ENCODE measurements at regions not wholly inside any gene's neighbourhood (a gene's known extent, or its start where the extent isn't known, plus 50 kb on each side); places are given as distances from the start of the nearest gene placed in this dataset.

DNA sequence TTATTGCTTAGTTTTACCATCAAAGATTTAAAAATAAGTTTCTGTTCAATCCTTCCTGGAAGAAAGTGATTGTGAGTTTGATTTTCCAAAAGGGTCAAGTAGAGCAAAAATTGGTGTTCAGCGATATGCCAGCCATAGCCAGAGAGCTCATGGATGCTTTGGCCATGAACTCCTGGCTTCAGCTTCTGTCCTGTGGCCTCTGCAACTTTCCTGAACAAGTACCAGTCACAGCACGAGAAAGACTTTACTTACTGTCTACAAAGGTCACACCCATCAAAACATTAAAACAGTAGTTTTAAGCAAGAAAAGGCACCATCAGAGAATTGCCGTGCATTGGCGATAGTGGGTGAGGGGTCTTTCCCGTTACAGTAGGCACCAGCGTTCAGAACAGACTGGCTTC is 753.0 kb upstream of the SGCG start:
- DNase-seq, result no peak
- Mint-ChIP-seq H3K4me1 (no peaks in the 10 kb centered on the region), H3K36me3 (ENCODE audit: low read depth) (no peaks in the 10 kb centered on the region), H3K27ac (no peak overlapping the region), H3K4me3 (no peak overlapping the region), H3K27me3 (ENCODE audit: insufficient read depth) (no peaks in the 10 kb centered on the region), H3K9me3 (no peaks in the 10 kb centered on the region)
- Histone ChIP-seq H3K36me3 (ENCODE audit: control insufficient read depth, insufficient read depth, low read length) (no peaks in the 10 kb centered on the region), H3K27ac (ENCODE audit: low read depth, low read length) (no peak overlapping the region), H3K9ac (ENCODE audit: extremely low read depth, low read length, poor library complexity, severe bottlenecking) (no peak overlapping the region), H3K27me3 (ENCODE audit: control insufficient read depth, insufficient read depth, low read length, poor library complexity, severe bottlenecking) (no peaks in the 10 kb centered on the region), H3K4me3 (ENCODE audit: low read length) (no peak overlapping the region), H3K9me3 (ENCODE audit: control insufficient read depth, low read length) (no peaks in the 10 kb centered on the region), H3K4me1 (ENCODE audit: control insufficient read depth, insufficient read depth, low read length) (peaks cover 4% of the 10 kb centered on the region)
- TF ChIP-seq, protein P1, sequence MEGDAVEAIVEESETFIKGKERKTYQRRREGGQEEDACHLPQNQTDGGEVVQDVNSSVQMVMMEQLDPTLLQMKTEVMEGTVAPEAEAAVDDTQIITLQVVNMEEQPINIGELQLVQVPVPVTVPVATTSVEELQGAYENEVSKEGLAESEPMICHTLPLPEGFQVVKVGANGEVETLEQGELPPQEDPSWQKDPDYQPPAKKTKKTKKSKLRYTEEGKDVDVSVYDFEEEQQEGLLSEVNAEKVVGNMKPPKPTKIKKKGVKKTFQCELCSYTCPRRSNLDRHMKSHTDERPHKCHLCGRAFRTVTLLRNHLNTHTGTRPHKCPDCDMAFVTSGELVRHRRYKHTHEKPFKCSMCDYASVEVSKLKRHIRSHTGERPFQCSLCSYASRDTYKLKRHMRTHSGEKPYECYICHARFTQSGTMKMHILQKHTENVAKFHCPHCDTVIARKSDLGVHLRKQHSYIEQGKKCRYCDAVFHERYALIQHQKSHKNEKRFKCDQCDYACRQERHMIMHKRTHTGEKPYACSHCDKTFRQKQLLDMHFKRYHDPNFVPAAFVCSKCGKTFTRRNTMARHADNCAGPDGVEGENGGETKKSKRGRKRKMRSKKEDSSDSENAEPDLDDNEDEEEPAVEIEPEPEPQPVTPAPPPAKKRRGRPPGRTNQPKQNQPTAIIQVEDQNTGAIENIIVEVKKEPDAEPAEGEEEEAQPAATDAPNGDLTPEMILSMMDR (conservative IDR thresholded peaks at IDR 0.05), result no peak
- 95 to 98% methylated on average over 5 to 6 of the region's 6 CpGs for WGBS, 2 experiments (ENCODE audit: insufficient coverage in 1 of 2, insufficient read length in 1 of 2)

DNA sequence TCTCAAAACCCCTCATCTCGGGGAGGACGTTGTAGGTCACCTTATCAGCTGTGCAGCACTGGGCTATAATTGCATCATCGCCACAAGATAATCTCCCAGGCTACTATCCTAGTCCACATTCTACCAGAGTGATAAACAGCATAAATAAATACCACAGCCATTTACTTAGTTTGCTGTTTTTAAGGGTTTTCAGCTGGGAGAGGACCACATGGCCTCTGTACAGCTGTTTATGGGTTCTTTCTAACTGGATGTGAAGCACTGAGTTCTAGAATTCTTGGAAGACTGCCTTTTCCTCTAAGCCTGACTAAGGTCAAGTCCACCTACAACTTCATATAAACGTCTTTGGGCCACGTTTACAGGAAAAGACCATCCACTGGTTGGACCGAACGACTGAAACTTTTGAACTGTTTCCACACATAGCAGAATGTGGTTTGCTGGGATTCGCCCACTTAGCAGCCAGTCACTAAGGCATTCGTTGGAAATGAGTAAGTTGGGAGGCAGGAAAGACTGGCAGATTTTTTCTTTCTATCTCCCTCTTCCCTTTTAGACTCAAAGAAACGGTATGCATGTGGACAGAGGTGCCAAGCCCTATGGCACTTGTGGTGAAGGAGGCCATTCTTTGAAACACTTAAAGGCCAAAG is 752.5 kb upstream of the SGCG start:
- H3K9me3 Mint-ChIP-seq, result no peaks in the 10 kb centered on the region
- TF ChIP-seq, protein P1 (conservative IDR thresholded peaks at IDR 0.05), result no peak
- Histone ChIP-seq H3K36me3 (ENCODE audit: control insufficient read depth, insufficient read depth, low read length) (no peaks in the 10 kb centered on the region), H3K4me3 (ENCODE audit: low read length) (no peak overlapping the region), H3K4me1 (ENCODE audit: control insufficient read depth, insufficient read depth, low read length) (peaks cover 4% of the 10 kb centered on the region), H3K9ac (ENCODE audit: extremely low read depth, low read length, poor library complexity, severe bottlenecking) (no peak overlapping the region), H3K9me3 (ENCODE audit: control insufficient read depth, low read length) (no peaks in the 10 kb centered on the region), H3K27ac (ENCODE audit: low read depth, low read length) (no peak overlapping the region), H3K27me3 (ENCODE audit: control insufficient read depth, insufficient read depth, low read length, poor library complexity, severe bottlenecking) (no peaks in the 10 kb centered on the region)
- H3K4me3 Mint-ChIP-seq, result no peak overlapping the region
- no peaks in the 10 kb centered on the region for H3K4me1 Mint-ChIP-seq
- H3K27ac Mint-ChIP-seq, result no peak overlapping the region
- 77 to 89% methylated on average over 4 to 10 of the region's 10 CpGs for WGBS, 2 experiments (ENCODE audit: insufficient coverage in 1 of 2, insufficient read length in 1 of 2)
- H3K27me3 Mint-ChIP-seq (ENCODE audit: insufficient read depth), result no peaks in the 10 kb centered on the region
- DNase-seq, result no peak
- no peaks in the 10 kb centered on the region for H3K36me3 Mint-ChIP-seq (ENCODE audit: low read depth)

DNA sequence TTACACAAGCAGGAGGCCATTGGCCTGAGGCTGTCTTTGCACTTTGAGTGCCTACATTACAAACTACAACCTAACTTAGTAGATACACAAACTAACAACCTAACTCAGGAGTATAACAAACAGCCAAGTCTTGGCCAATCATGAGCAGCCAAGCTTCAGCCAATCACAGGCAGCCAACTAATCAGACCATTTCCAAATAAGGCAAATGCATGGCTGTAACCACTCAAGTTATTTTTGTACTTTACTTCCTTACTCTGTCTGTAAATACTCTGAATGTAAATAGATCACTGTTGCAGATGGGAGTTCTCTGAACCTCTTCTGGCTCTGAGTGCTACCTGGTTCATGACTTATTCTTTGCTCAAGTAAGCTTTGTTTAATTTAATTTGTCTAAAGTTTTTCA is 748.1 kb upstream of the SGCG start:
- DNase-seq, result no peak
- H3K9ac ChIP-seq (ENCODE audit: extremely low read depth, low read length, poor library complexity, severe bottlenecking), result no peak overlapping the region
- H3K4me1 ChIP-seq (ENCODE audit: control insufficient read depth, insufficient read depth, low read length), result peaks cover 4% of the 10 kb centered on the region
- TF ChIP-seq, protein P1 (conservative IDR thresholded peaks at IDR 0.05), result no peak
- H3K4me3 ChIP-seq (ENCODE audit: low read length), result no peak overlapping the region
- Mint-ChIP-seq H3K9me3 (no peaks in the 10 kb centered on the region), H3K27ac (no peak overlapping the region), H3K36me3 (ENCODE audit: low read depth) (no peaks in the 10 kb centered on the region), H3K4me3 (no peak overlapping the region), H3K4me1 (no peaks in the 10 kb centered on the region), H3K27me3 (ENCODE audit: insufficient read depth) (no peaks in the 10 kb centered on the region)
- no peaks in the 10 kb centered on the region for H3K27me3 ChIP-seq (ENCODE audit: control insufficient read depth, insufficient read depth, low read length, poor library complexity, severe bottlenecking)
- H3K27ac ChIP-seq (ENCODE audit: low read depth, low read length), result no peak overlapping the region
- no peaks in the 10 kb centered on the region for H3K9me3 ChIP-seq (ENCODE audit: control insufficient read depth, low read length)
- H3K36me3 ChIP-seq (ENCODE audit: control insufficient read depth, insufficient read depth, low read length), result no peaks in the 10 kb centered on the region
